Skin of body (tissue), 1 donor: ENCODE measurements at regions not wholly inside any gene's neighbourhood (a gene's known extent, or its start where the extent isn't known, plus 50 kb on each side); places are given as distances from the start of the nearest gene placed in this dataset.
"Not testable (repeated sequence)": the region's sequence is repeated elsewhere in the genome, so short reads cannot be mapped to it uniquely, and the experiment has no call there.

Experiments used
- DNase-seq: peaks from one replicate; lab custom pipeline; 2025; lab: John Stamatoyannopoulos, UW

DNA sequence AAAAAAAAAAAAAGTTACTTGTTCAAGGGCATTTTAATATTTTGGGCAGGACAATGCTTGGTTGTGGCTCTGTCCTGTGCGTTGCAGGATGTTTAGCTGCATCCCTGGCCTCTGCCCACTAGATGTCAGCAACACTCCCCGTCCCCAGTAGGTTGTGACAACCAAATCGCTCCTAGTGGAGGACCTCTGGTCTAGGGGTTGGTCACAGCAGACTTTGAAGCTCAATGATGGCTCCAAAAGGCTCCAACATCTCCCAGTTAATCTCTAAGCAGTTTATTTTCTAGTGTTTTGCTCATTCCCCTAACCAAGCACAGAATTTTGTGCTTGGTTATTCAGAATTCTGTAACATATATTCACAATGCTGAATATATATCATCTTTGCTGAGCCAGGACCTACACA is 67.0 kb downstream of the CHRNA1 start:
- DNase-seq: peak; percentile 38

- no peak for DNase-seq
Observed at GRCh38 chr2:174694920-174695319, 69.4 kb downstream of the CHRNA1 start.

DNA sequence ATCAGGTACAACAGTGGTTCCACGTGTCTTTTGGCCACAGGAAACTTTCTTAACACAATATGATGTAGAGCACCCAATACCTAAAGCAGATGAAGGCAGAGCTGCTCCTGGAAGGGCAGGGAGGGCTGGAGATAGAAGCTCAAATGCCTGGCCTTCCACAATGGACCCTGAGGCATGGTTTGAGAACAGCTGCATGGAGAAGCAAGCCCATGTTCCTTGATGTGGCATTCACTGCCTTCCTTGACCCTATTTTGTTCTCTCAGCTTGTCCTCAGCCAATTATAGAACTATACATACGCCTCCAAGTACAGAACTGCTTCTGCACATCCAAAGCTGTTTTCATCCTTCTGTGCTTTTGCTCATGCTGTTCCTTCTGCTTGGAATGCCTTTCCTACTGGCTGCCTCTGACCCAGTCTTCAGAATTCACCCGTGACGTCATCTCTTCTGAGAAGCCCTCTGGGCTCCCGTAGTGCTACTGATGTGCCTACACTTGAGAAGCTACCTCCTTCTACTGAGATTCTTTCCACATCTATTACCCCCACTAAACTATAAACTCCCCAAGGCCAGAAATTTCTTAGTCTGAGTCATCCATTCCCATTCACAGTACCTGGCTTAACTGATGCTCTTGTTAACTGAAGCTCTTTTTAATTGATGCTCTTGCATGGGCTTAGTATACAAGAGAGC is 69.9 kb downstream of the CHRNA1 start:
- DNase-seq: no peak

DNA sequence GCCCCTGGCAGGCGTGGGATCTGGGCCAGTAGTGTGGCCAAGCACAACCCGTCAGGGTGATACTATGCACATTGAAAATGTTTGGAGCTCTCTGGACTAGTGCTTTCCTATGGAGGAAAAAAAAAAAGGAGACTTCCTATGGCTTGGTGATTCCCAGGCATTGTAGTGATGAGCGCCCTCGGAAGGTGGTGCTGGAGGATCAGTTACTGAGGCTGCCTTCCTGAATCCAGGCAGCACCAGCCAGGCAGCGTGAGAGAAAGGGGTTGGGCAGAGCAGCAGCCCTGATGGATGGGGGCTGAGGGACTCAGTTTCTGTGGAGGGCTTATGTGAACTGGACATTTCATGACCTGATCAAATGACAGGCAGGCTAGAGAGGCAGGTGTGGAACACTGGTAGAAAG is 70.9 kb downstream of the CHRNA1 start:
- DNase-seq: no peak

GRCh38 chr2:174692256-174692919 is 71.9 kb downstream of the CHRNA1 start:
- DNase-seq: no peak

GRCh38 chr2:174691201-174691779 is 73.0 kb downstream of the CHRNA1 start:
- no peak for DNase-seq

- no peak for DNase-seq
Observed at GRCh38 chr2:174690026-174690425, 74.2 kb downstream of the CHRNA1 start.

- DNase-seq: peak; percentile 16
Observed at GRCh38 chr2:174688079-174688478, 76.2 kb downstream of the CHRNA1 start.

DNA sequence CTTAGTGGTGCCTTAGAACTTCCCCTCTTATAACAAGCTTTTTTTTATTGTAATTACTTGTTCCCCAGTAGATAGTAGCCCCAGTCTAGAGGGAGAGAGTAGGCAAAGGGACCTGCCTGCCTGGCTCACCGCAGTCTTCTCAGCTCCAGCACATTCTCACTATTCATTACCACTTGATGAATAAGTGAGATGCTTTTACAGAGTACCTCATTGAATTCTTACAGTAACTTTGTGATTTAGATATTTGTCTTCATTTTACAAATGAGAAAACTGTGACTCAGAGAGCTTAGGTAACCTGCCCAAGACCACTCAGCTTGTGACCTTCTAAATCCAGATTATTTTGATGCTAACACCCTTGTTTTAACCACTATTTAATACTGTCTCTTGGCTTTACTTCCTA is 77.8 kb downstream of the CHRNA1 start:
- no peak for DNase-seq

DNA sequence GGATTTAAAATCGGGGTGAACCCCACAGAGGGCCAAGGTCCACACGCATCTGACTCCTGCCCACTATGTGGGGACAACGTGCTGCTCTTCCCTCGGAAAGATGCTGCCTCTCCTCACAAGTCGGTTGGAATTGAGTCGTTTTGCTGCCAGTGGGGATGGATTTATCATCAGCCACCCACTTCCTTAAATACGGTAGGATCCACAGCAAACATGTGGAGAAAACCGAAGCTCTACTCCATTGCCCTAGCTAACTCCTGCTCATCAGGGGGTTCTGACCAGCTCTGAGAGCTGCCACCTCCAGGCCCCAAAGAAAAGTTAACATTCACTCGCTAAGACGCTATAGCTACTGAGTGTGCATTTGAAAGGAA is 80.9 kb downstream of the CHRNA1 start:
- peak; percentile 62 for DNase-seq

DNA sequence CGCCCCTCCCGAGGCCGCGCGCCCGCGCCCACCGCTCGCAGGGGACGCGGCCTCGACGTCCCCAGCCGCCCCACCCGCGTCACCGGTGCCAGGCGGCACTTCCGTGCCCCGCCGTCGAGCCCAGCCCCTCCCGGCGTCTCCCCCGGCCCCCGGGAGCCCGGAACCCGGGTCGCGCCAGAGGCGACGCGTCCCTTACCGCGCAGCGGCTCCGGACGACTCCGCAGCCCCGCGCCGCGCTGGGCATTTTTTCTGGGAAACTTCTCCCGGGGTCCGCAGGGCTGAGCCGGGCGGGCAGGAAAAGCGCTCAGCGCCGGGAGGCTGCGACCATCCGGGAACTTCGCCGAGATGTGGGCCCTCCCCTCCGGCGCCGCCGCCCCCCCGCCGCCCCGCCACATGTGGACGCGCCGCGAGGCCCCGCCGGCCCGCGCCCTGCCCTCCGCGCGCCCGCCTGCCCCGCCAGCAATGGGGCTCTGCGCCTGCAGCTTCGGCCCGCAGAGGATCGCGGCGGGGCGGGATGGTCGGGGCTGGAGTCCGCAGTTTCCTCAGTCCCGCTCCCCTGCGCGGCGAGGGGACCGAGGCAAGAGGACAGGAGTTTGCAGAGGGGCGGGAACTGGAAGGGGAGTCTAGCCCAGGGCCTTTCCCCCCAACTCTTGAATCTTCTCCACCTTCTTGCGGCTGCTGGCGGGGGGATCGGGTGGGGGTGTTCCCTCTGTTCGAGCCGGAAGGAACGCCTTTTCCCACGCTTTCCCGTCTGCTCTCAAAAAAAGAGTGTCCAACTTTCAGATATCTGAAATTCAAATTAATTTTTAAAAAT is 81.5 kb downstream of the CHRNA1 start:
- peak; percentile 62 for DNase-seq

DNA sequence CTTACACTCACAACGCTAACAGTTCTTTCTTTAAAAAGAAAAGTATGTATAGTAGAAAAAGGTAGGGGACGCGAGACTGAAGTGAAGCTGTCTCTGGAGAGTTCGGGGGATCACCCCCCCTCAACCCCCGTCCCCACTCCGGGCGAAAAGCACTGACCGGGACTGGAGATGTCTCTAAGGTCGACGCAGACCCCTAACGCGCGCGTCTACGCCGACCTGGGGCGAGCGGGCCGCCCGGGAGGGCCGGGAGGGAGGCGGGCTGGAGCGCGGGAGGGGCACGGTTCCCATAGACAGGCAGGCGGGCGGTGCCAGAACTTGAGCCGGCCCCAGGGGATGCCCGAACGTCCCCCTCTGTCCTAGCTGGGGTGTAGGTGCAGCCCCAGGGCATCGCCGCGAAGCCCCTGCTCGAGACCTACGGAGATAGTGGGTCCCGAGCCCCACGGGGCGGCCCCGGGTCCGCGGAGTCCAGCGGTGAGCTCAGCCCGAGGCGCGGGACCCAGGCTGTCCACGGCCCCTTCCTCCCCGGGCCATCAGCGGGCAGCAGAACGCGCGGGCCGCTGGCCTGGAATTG is 82.2 kb downstream of the CHRNA1 start:
- no peak for DNase-seq

DNA sequence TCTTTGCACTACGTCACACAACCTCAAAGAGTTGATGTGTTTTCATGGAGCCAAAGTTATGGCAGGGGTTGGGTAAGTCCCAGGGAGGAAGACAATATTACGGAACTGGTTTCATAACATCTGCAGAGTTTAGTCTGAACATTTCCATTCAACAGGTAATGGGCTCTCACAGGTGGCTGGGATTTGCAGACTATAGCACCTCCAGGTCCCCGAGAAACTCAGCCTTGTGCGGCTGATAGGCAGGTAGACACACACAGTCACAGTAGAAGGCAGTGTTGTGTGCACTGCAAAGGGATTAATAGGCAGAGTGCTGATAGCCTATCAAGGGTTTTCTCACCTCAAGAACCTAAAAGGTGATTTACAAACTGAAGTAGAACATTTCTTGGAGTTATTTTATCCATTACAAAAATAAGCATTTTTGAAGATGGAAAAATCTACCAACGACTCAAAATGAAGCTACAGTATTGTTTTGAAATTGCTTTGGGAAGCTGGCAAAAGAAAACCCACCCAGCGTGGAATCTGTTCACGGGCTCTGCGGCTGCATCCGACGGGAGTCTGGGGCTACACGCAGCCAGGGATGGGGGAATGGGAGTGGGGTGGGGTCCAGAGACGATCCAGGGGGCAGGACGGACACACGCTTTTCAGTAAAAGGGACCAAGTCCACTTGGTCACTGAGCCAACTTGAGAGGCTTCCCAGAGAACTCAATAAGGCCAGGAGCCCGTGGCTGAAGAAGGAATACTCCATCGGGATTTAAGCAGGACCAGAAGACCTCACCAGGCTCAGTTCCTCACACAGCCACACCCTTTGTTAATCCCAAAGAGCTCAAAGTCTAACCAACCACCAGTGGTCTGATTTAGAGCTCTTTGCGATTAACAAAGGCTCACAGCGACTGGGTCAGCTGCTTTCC is 82.9 kb downstream of the CHRNA1 start:
- DNase-seq: no peak

DNA sequence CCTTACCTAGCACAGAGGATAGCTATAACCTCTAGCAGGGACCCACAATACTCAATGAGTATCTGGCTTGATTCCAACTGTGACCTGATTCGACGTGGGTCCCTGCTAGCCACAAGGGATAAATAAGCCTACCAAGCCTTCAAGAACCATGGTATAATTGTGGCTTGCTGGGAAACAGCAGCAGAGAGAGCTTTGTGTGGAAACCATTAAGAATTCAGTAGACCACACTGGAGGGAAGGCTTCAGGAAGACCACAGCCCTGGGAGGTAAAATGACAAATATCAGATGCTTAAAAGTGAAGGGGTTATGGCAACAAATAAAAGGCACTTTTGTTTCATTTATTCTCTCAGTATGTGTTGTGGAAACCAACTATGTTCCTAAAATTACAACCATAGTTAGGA is 82.6 kb upstream of the WIPF1 start:
- no peak for DNase-seq

DNA sequence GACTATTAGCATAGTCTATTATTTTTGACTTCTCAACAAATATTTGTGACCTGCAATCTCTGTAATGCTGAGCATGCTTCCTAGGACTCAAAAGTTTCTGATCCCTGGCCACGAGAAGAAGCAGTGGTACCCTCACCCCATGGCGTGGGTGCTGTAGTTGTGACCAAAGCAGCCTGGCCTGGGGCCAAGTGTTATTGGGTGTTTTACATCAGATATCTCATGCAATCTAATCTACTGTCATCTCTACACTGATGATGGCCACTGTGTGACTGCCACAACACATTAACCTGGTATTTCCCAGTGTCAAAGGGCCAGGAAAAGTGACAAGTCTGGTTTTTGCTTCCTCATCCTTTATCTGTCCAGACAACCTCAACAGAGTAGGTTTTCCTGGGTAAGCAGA is 80.8 kb upstream of the WIPF1 start:
- no peak for DNase-seq

- DNase-seq: no peak
Observed at GRCh38 chr2:174675615-174676014, 78.0 kb upstream of the WIPF1 start.

DNA sequence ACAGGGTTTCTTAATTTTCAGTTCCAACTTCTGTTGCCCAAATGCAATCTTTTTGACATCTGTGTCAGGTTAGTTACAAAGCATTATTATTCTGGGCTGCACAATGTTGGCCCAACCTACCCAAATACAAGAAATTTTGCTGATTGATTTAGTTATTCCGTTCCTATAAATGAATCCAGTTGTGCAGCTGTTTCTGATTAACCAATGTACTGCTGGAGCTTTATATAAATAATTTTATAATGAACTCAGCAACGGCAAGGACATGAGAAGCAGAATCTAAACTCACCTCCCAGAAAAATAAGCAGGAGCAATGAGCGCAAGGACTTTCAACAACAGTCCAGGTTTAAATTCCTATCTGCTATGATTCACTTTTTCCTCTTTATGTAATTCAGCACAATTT is 76.3 kb upstream of the WIPF1 start:
- DNase-seq: peak; percentile 94

DNA sequence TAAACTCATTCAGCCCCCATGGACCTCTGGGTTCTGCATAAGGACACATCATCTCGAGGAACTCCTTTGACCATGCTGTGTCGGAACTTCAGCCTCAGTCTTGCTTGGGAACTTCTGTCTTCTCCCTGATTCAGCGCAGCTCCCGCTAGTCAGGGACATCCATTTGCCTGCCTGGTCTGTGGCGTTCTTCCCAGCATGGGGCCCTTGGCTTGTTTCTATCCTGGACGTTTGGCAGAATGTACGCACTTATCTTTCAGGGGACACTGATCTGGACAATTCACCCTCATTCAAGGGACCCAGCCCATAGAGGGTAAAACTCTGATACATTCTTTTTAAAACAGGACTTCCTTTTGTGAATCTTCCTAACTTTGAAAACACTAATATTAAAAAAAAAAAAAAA is 75.8 kb upstream of the WIPF1 start:
- DNase-seq: peak; percentile 62

DNA sequence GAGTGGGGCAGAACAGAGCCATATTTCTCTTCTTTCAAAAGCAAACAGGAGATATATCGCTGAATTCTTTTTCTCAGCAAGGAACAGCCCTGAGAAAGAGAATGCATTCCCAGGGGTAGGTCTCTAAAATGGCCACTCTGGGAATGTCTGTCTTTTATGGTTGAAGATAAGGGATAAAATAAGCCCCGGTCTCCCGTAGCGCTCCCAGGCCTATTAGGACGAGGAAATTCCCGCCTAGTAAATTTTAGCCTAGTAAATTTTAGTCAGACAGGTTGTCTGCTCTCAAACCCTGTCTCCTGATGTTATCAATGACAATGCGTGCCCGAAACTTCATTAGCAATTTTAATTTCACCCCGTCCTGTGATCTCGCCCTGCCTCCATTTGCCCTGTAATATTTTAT is 73.9 kb upstream of the WIPF1 start:
- DNase-seq: not testable (repeated sequence)

- no peak for DNase-seq
Observed at GRCh38 chr2:174670446-174670845, 72.8 kb upstream of the WIPF1 start.

- no peak for DNase-seq
Observed at GRCh38 chr2:174669336-174669735, 71.7 kb upstream of the WIPF1 start.
